ENCODE measurements at regions not wholly inside any gene's neighbourhood (a gene's known extent, or its start where the extent isn't known, plus 50 kb on each side); places are given as distances from the start of the nearest gene placed in this dataset.
"Not testable (repeated sequence)": the region's sequence is repeated elsewhere in the genome, so short reads cannot be mapped to it uniquely, and the experiment has no call there.

DNA sequence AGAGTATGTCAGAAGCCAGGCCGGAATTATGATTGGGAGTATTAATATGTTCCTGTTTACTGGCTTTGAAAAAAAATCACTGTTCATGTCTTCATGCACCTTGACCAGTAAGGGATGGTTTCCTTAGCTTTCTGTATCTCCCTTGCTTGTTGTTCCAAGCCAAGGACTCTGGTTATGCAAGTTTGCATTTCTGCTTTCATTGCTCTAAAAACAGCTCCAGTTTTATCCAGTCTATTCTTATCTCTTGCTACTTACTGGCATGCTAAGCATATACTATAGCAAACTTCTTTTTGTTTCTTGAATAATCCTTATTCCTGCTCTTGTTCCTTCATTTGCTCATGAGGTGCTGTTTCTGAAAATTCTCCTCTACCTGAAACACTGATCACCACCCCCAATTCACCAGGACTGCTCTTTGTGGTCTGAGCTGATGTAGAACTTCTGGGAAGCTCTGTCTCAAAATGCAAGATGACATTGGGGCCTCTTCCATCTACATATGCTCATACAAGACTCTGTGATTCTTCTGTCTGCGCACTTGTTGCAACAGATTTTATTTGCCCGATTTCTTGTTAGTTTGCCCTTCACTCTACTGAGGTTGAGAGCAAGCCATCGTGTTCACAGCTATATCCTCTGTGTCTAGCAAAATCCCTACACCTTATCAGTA, 173.0 kb downstream of the EBLN2 start:
- no peak for DNase-seq

DNA sequence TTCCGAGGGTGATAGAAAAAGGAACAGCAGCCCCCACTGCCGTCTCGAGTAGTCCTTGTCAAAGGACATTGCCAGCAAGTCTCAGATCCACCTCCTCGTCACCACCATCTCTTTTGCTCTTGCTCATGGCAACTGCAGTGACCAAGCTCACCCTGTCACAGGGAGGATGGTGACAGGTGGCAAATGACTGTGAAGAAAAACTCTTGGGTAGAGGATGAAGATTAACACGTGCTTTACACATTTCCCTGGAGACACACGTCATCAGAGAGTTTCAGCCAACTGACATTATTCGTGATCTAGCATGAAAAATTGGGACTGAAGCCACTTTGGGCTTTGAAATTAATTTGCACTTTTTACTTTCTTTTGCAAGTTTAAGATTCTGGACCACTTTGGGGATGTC, 174.3 kb downstream of the EBLN2 start:
- DNase-seq = no peak

DNA sequence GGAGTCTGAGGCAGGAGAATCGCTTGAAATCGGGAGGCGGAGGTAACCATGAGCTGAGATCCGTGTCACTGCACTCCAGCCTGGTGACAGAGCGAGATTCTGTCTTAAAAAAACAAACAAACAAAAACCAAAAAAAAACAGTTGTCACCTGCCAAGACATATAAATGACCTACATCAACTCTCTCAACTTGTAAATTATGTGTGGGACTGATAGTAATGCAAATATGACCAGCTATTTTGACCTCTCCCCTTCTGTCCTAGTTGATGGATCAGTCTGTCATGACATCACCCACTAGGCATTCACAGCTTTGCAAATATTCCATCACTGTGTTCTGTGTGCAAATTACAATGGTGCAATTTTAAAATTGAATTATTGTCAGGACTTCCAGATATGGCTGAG, 175.4 kb downstream of the EBLN2 start:
- no peak for DNase-seq

DNA sequence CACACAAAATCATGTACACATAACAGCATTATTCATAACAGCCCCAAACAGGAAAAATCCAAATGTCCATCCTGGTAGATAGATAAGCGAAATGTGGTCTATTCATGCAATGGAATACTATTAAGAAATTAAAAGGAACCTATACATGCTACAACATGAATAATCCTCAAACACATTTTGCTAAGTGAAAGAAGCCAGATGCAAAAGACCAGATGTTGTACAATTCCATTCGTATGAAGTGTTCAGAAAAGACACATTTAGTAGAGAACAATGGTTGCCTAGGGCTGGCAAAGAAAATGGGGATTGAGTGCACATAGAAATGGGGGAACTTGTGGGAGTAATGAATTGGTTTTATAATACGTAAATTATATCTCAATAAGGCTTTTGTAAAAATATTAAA, 182.3 kb downstream of the EBLN2 start:
- DNase-seq = no peak

DNA sequence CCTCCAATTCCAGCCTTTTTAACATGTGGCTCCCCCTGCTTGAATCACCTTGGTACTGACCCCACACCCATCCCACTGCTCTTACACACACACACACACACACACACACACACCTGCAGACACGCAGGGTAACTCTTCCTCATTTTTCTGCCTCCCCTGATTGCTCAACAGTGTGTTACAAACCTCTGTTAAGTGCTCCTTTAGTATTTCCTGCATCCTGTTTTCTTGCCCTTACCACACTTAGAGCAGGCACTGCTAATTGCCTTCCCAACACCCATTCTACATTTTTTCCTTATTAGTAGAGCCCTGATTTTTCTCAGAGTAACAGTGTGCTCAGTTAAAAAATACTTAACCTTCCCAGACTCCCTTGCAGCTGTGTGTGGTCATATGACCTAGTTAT, 184.0 kb downstream of the EBLN2 start:
- DNase-seq = no peak

DNA sequence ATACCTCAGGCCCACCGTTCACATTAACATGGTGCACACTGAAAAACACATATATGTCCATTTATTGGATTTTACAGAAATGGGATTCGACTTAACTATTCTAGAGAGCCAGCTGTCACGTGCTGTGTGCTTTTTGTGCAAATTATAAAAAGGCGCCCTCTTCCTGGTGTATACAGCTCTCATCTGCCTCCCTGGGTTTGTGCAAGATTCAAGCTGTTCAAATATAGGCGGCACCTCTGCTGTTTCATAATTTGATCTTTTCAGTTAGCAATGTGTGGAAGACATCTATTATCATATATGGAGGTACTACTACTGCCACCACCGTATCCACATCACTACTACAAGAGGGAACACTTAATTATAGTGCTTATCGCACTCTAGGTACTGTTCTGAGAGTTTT, 187.6 kb downstream of the EBLN2 start:
- DNase-seq = no peak

DNA sequence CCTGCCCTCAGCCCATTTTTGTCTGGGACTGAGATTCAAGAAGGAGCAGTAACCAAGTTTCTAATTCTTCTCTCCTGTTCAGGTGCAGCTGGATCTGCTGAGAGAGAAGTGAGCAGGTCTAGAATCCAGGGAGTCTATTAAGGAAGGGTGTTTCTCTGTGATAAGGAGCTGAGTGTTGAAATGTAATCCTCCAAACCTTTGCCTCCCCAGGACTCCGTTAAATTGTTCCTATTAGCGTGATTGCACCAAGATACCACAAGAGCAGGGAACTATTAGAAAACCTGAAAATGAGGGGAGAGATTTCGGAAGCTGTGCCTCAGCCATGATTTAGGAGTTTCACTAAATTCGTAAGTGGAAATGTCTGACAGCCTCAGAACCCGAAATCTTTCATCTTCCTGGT, 192.6 kb downstream of the EBLN2 start:
- no peak for DNase-seq

DNA sequence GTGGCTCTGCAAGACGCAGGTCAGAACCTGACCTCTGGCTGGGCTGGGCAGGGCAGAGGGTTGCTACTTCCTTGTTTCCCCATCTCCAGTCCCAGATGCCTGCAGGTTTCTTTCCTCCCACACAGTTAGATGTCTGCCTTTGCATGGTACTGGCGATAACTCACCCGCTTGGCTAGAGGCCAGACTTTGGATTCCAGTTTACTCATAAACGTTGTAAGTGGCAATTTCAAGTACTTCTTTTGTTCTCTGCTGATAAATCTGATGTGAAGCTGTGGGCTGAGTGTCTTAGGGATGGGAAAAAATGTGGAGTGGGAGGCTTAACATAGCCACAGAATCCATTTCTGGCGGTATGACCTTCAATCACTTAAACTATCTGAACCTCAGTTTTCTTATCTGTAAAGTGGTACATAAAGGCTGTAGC, 194.2 kb downstream of the EBLN2 start:
- DNase-seq = peak; percentile 62

DNA sequence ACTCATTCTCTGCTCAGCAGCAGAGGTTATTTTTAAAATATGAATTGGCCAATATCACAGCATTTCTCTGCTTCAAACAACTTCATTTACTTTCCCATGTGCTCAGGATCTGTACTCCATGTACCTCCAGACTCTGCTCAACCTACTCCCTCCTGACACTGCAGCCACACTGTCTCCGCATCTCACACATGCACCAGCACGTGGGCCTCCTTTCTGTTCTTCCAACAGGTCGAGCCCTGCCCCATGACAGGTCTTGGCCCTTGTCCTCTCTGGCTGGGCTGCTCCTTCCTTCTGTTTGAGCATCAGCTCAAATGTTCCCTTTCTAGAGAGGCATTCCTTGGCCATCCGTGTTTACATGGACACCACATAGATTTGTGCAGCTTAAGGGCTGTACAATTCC, 195.7 kb downstream of the EBLN2 start:
- DNase-seq = no peak

DNA sequence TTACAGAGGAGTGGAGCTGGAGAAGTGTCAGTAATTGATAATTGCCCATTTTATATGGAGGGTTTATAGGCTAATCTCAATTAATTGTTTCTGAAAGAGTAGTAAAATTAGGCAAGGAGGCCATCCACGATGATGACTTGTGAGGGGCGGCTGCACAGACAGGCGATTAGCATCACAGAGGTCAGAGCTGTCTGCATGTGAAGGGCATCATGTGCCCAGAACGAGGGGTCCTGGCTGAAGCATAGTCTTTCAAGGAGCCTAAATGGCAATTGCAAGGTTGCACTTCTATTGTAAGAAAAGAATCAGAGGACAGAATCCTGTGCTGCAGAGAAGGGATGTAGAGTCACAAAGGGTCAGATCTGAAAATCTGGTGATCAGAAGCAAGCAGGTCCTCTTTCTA, 196.6 kb downstream of the EBLN2 start:
- DNase-seq = no peak

DNA sequence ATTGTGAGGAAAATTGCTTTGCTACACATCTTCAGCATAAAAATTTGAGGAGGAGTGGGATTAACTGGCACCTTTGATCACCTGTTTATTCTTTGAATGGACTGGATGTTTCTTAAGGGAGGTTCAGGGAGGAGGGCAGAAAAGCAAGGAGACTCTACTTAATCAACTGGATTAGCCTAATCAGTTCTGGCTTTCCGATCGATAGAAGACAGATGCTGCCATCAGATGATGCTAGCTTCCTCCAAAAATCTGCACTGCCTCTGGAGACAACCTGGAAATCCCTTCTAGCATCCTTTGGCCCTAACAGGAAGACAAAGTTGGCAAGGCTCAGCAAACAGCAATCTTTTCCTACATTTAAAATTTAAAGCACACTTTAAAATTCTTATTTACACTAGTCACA, 197.8 kb downstream of the EBLN2 start:
- DNase-seq = no peak

DNA sequence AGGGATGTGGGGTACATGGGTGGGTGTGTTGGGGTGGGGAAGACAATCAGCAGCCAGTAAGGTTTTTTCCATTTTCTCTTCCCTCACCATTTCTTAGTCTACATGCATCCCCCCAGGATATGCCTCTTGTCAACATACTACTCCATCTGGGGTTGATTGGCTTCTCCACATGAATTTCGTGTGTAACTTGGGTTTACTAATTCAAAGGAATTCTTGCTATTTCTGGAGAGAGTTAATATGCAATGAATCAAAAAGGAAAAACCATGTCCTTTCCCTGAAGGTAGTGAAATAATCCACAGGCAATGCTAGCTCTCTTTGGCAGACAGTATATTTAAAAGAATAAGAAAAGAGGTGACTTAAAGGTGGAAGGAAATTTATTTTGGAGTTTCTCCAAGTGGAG, 198.4 kb downstream of the EBLN2 start:
- no peak for DNase-seq

DNA sequence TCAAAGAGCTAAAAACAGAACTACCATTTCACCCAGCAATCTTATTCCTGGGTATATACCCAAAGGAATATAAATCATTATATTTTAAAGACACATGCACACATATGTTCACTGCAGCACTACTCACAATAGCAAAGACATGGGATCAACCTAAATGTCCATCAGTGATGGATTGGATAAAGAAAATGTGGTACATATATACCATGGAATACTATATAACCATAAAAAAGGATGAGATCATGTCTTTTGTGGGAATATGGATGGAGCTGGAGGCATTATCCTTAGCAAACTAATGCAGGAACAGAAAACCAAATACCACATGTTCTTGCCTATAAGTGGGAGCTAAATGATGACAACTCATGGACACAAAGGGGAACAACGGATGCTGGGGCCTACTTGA, 205.1 kb downstream of the EBLN2 start:
- DNase-seq = not testable (repeated sequence)

DNA sequence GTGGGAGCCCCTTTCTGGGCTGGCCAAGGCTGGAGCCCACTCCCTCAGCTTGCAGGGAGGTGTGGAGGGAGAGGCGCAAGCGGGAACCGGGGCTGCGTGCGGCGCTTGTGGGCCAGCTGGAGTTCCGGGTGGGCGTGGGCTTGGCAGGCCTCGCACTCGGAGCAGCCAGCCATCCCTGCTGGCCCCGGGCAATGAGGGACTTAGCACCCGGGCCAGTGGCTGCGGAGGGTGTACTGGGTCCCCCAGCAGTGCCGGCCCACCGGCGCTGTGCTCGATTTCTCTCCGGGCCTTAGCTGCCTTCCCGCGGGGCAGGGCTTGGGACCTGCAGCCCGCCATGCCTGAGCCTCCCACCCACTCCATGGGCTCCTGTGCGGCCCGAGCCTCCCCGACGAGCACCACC, 207.7 kb downstream of the EBLN2 start:
- not testable (repeated sequence) for DNase-seq

DNA sequence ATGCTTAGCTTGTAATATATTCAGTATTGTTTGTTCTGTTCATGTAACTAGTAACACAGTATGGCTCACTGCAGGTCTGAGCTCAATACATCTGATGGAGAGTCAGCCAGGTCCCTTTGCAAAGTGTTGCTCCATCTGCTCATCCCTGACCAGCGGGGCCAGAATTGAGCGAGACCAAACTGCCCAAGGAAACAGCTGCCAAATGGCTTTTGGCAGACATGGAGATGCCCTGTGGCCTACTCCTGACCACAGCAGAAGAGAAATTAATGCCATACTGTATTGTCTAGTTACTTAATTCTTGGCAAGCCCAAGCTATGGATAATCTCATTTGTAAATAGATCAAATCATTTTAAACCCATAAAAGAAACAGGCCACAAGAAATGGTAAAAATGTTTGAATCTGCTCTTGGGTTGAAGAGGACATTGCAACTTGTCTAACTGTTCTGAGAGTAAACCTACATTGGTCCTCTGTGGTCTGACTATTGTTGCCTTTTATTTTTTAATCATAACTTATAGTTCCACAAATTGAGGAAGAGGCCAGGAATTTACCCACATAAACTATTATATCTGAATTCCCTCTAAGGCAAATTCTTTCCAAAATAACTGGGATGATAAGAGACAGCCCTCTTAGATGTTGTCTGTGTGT, 209.5 kb downstream of the EBLN2 start:
- DNase-seq = peak; percentile 63

DNA sequence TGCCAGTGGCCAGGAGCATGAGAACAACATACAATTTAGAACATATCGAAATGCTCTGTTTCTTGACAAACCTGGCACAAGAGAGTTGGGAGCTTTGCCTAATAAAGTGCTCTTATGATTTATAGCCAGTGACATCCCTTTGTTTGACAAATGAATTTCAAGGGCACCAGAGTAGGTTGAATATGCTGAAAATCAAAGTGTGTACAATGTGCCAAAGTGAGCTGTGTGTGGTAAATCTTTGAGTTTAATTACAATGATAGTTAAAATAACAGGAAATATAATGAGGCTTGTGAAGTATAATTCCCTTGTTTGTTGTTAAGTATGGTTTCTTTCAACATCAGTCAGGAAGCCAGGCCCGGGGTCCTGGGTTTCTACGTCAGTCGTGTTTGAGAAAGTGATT, 211.9 kb downstream of the EBLN2 start:
- no peak for DNase-seq

DNA sequence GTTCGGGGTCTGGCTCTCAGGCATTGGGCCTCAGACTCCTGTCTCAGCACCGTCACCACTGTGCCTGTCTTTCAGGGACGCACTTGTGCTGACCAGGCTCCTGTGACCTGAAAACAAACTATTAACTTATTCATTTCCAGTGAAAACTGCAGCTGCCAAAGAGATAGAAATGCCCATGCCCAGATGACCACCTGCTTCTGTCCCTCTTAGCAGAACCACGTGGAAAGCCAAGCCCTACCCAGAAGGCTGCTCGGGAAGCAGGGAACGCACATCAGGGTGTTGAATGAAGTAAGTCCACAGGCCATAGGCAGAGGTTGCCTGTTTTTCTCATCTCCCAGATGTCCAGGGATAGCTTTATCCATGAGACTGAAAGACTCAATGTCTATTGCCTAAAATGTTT, 219.3 kb downstream of the EBLN2 start:
- DNase-seq = no peak

DNA sequence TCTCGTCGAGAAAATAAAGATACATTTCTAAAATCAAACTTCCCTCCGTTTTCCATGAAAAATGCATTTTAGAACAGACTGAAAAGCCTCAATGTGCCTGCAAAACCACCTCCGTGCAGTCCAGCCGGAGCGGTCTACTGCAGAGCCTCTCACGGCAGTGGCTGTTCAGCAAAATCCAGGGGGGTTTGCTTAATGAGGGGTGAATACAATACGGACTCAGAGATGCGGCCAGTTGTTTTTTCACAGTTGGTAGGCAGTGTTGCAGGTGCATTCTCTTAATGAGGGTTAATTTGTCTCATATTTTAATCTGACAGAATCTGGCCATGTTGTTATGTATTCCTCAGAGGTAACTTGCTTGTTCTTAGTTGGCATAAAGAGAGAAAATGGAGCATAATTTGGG, 223.0 kb downstream of the EBLN2 start:
- DNase-seq = peak; percentile 4

DNA sequence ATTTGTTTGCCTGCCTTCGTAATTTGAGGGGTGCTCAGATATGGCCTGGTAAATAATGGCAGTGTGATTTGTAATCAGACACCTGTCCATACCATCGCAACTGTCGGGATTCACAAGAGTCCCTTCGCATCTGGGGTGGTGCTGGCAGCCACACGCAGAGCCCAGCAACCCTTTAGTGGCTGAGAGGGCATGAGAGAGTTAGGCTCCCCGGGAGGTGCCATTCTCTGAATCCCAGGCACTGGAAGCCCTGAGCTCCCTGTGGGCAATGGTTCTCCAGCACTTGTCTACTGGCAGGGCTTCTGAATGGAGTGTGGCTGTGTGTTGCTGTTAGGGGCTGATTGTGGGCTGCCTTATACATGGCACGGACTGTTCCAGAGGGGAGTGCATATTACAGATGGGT, 230.1 kb downstream of the EBLN2 start:
- DNase-seq = peak; percentile 31

DNA sequence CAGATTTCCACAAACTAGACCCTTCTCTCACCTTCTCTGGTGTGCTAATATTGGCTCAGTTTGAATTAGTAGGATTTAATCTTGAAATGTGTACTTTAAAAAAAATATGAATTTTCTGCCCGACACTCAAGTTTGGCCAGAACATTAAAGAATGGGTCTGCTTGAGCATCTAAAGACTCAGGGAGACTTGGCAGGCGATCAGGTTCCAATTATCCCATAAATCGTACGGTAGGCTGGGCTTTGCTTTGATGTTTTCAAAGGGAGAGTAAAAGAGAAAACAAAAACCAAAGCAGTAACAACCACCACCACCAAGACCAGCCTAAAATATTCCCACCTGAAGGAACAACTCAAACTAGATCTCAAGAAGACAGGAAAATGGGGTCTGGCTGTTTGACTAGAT, 230.8 kb downstream of the EBLN2 start:
- DNase-seq = peak; percentile 48

DNA sequence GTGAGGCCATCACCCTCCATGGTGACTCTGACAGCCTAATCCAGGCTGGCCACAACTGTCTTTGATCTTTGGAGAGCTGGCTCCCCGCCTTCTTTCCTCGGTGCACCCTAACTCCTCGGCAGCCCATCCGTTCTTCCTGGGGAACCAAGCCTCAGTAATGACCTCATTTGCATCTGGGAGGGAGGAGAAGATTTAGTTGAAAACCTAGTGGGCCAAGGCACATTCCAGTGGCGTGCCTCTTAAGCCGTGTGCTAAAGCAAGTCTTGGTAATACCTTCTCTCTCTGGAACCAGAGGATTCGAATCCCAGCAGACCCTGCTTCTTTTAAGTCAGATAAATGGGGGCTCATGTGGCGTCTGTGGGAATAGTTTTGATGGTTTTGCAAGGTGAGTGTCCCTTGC, 233.1 kb downstream of the EBLN2 start:
- no peak for DNase-seq

DNA sequence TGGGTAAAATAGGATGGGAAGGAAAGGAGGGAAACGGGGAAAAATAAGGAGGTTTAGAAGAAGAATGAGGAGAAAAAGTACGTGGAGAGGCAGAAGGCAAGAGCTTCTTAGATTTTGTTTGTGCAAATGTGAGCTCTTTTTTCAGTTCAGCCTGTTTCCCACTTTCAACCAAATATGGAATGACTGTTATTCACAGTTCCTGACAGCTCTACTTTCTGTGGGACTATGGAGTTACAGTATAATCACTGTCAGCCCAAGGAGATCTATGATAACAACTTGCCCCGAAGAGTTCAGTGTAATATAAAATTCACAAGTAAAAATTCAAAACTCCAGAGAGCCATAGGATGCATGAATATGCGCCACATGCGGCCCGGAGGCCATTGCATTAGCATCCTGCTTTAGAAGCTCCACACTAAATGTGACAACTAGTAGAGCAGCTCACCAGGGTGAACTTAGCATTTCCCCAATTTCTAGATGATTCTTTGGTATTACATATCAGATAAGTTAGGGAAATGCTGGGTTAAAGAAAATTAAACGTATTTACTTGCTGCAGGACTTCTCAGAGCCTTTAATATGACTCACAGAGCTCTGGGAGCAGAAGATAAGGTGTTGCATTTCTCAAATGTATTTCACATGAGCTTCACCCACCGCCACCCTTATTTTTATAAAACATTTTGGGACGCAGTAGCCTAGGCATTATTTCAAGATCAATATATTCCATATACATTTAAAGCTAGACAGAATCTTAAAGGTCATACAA, 234.6 kb downstream of the EBLN2 start:
- DNase-seq = no peak

DNA sequence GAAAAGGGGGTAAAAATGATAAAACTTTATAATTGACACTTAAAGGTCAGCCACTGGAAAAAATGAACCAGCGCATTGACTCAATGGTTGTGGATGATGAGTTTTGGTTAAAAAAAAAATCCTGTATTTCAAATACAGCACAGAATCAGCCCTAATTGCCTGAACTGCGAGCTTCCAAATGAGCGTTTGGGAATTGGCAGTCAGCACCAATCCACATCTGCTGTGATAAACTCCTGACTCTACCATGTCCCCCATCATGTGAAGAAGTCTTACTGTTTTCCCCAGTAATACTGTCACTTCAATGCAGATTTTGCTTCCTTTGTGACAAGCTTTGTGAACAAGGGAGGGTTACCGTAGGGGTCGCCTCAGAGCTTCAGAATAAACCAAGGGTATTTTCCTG, 235.4 kb downstream of the EBLN2 start:
- no peak for DNase-seq

Data from NCI-H1092 (cell line).